Stimulated activated CD4-positive, alpha-beta T cell treated with anti-CD3 and anti-CD28 coated beads, Interleukin-15, amount 100 ng/mL, for 1 hour (primary cell): ENCODE measurements at regions not wholly inside any gene's neighbourhood (a gene's known extent, or its start where the extent isn't known, plus 50 kb on each side); places are given as distances from the start of the nearest gene placed in this dataset.
"Not testable (repeated sequence)": the region's sequence is repeated elsewhere in the genome, so short reads cannot be mapped to it uniquely, and the experiment has no call there.

Source experiments
- DNase-seq, 2 donors: peaks; one replicate each; pipeline ENCODE4 v3.0.0-alpha.2; 2020; ENCODE audit warnings: low read depth in 1 of 2, low spot score in 1 of 2

DNA sequence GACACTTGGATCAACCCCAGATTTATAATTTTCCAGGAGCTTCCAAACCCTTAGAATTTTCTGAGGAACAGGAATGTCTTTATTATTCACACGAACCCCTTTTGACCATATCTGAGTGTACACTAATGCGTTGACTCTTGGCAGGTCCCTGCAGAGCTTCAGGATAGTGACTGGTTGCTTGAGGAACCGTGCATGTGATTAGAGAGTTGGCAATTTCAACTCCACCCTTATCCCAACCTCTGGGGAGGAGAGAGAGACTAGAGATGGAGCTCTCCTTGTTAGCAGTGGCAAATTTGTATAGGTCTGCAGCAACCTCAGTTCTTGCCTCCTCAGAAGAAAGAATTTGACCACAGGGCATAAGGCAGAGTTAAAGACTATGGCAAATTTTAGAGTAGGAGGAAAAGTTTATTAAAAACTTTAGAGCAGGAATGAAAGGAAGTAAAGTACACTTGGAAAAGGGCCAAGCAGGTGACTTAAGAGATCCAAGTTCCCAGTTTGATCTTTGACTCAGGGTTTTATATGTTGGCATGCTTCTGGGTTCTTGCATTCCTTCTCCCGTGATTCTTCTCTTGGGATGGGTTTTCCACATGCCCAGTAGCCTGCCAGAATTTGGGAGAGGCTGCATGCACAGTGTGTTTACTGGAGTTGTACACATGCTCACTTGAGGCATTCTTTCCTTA, 93.8 kb upstream of the ETV3 start:
- DNase-seq: no peak

DNA sequence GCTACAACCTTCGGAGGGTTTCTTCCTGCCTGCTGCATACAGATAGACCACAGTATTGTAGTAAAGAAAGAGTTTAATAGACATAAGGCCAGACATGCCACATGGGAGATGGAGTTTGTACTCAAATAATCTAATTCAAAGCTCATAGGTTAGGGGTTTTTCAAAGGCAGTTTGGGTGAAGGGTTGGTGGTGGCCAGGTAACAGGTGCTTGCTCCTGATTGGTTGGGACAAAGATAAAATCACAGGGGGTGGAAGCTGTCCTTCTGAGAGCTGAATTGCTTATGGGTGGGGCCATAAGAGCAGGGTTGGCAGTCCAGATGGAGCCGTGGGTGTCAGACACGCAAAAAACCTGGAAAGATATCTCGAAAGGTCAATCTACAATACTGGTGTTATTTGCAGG, 92.3 kb upstream of the ETV3 start:
- DNase-seq: no peak

DNA sequence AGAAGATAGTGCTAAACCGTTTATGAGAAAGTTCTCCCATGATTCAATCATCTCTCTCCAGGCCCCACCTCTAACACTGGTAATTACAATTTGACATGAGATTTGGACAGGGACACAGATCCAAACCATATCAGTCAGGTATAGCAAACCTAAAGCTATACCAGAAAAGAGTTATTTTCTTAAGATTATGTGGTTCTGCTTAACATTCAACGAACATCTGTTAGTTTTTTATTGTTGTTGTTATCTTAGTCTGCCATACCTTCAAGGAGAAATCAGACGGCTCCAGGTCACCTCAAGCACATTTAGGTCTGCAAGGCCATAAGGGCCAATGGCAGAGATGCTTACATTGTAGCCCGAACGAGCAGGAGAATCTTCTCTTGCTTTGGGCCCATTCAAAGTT, 89.5 kb upstream of the ETV3 start:
- no peak for DNase-seq

DNA sequence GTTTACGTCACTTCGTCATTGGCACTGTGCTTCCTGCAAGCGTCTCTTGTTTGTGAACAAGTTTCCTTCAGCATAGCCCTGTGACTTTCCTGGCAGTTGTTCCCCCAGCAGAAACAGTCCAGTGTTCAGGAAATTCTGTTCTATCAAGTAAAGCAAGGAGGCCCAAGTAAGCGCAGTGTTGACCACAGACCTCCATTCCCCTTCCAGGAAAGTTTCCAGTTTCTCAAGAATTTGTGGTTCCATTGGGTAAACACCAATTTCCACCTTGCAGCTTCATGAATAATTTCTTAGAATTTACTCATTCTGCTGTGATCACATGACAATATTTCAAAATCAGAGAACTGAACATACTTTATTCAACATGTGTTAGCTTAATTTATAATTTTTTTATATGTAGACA, 88.5 kb upstream of the ETV3 start:
- DNase-seq: no peak

DNA sequence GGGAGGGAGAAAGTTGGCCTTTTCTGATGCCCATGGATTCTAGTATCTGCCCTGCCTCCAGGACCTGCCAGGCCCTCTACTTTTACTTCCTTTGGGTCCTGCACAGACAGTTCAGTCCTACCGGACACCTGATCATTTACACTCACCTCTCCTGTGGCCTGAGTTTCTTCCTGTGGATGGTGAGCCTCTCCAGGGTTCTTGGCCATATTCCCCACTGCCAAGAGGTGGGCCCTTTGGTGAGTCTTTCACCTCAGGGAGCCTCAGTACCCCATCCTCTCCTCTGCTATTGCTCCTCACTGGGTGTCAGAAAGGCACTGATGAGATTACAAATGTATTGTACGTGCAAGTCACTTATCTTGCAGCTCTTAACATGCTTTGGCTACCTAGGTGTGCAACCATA, 81.4 kb upstream of the ETV3 start:
- no peak for DNase-seq

DNA sequence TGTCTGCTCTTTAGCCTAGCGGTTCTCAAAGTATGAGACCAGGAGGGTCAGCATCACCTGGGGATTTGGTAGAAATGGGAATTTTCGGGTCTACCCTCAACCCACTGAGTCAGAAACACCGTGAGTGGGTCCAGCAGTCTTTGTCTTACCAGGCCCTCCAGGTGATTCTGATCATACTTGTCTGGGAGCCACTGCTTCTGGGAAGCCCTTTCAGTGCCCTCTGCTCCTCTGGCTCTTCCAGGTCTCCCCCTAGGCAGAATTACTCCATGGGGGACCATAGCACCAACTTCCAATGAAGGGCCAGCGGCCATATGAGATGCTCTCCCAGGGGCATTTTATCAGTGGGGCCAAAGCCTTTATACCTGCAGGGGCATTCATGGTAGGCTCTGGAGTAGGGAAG, 81.0 kb upstream of the ETV3 start:
- DNase-seq: no peak

DNA sequence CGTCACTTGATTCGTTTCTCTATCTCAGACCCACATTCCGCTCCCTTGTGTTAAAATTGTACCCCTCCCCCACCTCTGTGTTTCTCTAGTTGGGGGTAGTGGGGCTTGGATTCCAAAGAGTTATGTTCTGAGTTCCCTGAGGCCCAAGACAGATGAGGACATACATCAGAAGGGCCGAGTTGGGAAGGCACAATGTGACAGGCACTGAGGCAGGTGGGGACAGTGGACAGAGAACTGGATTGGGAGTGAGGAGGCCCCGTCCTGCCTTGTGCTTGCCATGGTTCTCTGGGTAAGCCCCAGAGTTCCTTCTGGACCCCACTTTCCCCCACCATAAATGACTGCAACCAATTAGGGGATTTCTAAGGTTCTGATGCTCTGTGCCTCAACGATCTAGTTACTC, 80.5 kb upstream of the ETV3 start:
- DNase-seq: no peak

DNA sequence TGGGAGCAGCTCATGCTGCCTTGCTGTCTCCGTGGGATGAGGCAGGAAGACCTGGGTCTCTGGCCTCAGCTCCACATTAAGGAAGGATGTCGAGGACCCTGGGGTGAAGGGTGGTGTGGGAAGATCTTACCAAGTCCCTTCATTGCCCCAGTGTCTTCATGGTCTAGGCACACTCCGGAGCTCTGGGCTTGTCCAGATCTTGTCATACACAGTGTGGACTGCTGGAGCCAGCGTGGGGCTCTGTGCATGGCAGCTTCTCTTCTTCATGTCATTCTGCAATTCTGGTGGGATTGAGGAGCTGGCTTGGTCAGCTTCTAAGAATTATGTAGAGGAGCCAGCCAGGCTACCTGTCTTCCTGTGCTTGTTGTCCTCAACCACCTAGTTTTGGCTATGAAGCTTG, 79.3 kb upstream of the ETV3 start:
- no peak for DNase-seq

DNA sequence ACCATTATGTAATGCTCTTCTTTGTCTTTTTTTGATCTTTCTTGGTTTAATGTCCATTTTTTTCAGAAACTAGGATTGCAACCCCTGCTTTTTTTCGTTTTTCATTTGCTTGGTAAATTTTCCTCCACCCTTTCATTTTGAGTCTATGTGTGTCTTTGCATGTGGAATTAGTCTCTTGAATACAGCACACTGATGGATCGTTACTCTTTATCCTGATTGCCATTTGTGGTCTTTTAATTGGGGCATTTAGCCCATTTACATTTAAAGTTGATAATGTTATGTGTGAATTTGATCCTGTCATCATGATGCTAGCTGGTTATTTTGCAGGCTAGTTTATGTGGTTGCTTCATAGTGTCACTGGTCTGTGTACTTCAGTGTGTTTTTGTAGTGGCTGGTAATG, 75.6 kb upstream of the ETV3 start:
- no peak for DNase-seq

DNA sequence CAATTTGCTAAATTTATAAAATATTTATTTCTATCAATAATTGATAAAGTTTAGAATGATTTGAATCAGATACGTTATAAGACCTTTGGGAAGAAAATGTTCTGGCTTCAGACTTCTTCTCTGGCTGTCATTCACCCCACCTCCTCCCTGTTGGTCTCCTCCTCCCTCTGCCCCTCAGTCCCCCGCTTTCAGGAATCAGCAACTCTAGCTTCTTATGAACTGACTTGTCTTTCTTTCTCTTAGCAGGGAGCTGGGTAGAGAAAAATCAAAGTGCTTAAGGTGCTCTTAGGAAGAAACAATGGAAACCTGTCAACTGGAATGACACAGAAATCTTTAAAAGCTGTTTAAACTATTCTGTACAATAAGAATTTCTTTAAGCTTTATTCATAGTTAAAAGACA, 71.3 kb upstream of the ETV3 start:
- DNase-seq: no peak

DNA sequence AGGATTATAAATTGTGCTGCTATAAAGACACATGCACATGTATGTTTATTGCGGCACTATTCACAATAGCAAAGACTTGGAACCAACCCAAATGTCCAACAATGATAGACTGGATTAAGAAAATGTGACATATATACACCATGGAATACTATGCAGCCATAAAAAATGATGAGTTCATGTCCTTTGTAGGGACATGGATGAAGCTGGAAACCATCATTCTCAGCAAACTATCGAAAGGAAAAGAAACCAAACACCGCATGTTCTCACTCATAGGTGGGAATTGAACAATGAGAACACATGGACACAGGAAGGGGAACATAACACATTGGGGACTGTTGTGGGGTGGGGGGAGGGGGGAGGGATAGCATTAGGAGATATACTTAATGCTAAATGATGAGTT, 67.8 kb upstream of the ETV3 start:
- DNase-seq: not testable (repeated sequence)

DNA sequence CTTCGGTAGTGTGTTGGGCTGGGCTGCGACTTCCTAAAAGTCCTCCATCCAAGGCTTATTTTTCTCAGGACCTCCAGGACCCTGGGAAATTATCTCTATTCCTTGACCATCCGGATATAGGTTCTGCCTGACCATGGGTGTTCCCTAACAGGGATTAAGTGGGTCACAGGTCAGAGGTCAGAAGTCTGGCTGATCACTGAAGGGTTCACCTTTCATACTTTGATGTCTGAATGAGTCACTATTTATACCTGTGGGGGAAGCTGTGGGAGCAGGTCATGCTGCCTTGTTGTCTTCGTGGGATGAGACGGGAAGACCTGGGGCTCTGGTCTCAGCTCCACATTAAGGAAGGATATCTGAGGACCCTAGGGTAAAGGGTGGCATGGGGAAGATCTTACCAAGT, 65.0 kb upstream of the ETV3 start:
- DNase-seq: no peak

DNA sequence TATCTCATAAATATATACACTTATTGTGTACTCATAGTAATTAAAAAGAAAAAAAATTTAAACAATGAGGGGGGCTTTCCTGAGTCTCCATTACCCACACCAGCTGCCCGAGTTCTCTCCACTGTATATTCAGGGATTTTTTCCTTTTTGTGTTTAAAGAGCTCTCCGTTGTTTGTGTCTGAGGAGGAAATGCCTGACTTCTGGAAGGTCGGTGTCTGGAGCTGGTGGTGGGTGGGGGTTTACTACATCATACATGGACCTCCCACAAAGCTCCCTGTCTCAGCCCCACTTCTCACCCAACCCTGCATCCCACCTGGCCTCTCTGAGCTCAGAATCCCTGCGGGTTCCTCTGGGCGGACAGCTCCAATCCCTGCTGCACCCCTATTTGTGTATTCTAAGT, 64.1 kb upstream of the ETV3 start:
- DNase-seq: no peak

DNA sequence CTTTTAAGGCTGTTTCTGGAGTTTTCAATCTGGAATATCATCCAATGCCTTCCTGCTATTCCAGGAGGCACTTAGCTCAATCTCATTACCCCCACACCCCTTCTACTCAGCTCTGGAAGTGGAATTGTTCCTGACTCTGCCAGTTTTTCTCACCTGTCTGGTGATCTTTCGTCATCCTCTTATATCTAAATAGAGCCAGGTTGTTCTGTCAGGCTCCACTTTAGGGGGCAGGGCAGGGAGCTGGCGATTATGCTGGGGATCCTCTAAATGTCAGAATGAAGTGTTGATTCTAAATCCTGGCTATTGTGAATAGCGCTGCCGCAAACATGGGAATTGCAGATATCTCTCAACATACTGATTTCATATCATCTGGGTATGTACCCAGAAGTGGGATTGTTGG, 63.6 kb upstream of the ETV3 start:
- DNase-seq: no peak

DNA sequence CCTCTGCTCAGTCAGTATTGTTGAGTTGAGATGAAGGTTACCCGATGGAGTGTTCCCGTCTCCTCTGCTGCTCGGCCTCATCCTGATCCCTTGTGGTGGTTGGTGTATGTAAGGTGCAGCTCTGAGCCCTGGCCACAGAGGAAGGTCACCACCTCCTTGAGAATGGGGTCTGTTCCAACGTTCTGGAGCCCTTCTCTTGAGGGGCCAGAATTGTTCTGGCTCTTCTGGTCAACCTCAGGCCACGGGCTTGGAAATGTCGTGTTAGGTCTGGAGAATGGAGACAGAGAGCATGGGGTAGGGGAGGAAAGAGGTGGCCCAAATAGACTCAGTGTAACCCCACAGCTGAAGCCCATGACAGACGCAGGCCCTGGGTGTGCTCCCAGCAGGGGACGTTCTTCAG, 62.3 kb upstream of the ETV3 start:
- no peak for DNase-seq

DNA sequence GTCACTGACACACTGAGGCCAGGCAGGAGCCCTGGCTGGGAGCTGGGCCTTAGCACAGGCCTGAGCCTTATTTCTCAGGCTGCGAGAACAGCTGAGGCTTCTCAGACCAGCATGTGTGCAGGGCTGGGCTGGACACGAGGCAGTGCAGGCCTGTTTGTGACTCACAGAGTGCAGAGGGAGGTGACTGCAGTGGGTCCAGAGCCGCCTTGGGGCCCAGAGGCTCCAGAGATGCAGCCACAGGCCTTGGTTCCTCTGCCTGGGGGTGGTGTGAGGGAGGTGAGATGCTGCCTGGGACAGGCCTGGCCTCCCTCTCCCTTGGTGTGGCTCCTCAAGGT, 61.2 kb upstream of the ETV3 start:
- no peak for DNase-seq

DNA sequence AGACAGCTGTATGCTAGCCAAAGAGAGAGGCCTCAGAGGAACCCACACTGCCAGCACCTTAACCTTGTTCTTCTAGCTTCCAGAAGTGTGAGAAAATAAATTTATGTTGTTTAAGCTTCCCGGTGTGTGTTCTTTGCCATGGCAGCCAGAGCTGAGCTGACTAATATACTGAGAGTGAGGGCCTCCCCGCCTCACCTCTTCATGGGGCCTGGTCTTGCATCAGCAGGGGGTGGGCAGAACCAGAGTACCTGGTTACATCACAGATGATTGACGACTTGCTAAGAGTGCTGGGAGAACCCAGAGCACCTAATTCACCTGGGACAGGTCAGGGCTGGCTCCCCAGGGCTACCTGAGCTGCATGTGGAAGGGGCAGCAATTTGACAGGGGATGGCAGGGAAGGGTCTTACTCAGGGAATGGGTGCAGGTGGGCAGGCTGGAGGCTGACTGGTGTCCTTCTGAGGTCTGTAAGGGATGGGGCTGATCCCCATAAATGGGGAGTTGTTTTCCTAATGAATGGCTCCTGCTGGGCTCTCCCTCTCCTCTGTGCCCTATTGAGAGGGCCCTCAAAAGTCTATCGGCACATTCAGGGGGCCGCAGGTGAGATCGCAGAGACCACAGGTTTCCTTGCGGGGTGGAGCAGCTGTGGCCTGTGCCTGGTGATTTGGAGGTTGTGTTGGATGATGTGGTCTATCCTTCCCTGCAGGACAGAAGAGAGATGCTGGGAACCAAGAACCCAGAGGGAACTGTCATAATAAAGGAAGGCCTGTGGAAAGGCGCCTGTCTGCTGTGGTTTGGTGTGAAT, 60.6 kb upstream of the ETV3 start:
- no peak for DNase-seq

DNA sequence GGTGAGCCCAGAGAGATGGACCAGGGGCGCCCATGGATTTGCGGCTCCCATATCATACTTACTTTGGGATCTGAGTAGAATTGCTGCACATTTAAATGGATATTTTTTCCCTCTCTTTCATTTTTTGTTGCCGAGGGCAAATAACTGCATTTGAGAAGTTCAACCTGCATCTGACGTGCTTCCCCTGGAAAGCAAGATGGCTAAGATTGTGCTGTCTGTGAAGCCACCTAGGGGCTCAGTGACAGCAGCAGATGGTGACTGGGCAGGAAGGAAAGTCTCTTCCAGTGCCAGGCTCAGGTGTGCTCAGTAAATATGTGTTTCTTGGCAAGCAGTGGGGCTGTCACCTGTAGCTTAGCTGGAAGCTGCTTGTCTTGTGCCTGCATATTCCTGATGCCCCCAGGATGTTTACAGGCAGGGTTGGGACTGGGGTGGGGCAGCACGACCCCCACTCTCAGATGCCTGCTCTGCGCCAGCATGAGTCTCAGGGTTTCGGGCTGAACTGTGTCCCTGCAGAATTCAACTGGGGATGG, 59.8 kb upstream of the ETV3 start:
- DNase-seq: no peak

DNA sequence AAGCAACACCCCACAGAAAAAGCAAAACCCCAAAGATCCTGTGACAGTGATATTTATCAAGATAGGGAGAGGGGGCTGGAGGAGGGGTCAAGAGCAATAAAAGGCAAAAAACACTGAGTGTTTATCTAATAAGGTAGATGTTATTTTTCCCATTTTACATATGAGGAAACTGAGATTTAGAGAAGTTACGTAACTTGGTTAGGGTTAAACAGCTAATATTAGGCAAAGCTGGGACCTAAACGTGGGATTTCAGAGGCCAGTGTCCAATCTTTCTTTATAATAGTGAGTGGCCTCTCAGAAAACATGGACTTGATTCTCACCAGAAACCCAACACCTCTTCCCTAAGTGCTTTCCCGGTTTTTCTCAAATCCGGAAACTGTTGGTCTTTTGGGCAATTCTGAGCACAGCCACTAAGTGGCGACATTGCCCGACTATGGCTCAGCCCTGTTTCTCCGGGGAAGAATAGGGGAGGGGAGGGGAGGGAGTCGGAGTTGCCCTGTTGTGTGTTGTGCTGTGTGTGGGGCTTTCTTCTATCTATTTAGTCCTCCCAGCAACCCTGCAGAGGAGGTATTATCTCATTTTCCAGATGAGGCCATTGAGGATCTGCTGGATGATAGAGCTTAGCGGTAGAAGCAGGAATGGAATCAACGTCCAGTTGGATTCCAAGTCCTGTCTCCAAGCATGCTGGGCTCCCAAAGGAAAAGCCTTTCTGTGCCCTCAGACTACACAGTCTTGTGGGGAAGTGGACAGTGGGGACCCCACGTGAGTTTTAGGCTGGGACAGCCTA, 58.7 kb upstream of the ETV3 start:
- not testable (repeated sequence) for DNase-seq

DNA sequence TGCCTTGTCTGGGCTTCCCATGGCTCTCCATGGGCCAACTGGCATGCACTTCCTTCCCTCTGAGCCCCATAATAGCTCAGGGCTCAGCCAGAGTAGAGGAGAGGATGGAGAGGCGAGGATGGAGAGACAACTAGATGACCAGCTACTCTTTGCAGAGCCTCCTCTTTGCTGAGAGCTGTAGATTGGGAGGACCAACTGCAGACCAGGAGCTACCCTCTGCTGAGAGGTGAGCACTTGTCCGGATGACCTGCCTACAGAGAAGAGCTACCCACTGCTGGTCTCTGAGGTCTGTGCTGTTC, 58.0 kb upstream of the ETV3 start:
- no peak for DNase-seq

DNA sequence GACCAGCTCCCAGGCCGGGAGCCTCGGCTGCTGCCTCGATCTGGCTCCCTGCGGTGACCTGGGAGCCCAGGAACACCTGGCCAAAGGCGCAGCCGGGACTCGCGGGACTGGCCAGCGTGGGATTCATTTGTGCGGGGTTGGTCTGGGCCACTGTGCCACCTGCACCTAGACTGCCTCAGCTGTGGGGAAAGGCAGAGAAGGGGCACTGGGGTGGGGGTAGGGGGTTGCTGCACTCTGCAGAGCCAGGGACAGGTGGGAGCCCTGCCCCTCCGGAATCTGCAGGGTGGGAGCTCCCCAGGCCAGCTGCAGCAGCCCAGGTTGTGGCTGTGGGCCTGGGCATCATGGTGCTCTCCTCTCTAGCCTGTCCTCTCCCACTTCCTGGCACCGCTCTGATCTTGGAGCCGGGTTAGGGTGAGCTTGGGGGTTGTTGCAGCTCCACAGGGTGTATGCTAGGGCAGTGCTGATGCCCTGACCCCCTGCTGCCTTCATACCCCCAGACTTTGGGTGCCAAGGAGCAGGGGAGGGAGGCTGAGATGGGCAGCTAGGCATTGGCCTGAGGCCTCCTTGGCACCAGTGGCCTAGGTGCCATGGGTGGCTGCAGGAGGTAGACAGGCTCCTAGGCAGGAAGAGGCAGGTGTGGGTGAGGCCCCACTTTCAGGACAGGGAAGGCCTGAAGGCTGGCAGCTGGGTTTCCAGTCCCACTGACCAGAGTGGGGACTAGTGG, 57.5 kb upstream of the ETV3 start:
- no peak for DNase-seq
